Neuronal stem cell (in vitro differentiated cells): ENCODE measurements at regions not wholly inside any gene's neighbourhood (a gene's known extent, or its start where the extent isn't known, plus 50 kb on each side); places are given as distances from the start of the nearest gene placed in this dataset.
A peak's percentile ranks its signal among the peaks of the same experiment; 100 is the strongest.

ENCODE experiments used
- DNase-seq: peaks from one replicate; pipeline ENCODE4 v3.0.0-alpha.2; 2013; ENCODE audit warnings: low spot score
- H2AFZ ChIP-seq: one replicate; pipeline ENCODE4 v1.6.1; 2013; ENCODE audit warnings: mild to moderate bottlenecking, low read length, inconsistent platforms
- H2AK5ac ChIP-seq: 2 replicates; pipeline ENCODE4 v1.6.1; 2013; ENCODE audit warnings: low read depth, mild to moderate bottlenecking, inconsistent platforms, low read length, moderate library complexity, mixed read lengths
- H2BK120ac ChIP-seq: 2 replicates; pipeline ENCODE4 v1.6.1; 2013; ENCODE audit warnings: low read depth, mild to moderate bottlenecking, inconsistent platforms, low read length, moderate library complexity, mixed read lengths
- H2BK12ac ChIP-seq: one replicate; pipeline ENCODE4 v1.6.1; 2013; ENCODE audit warnings: low read length, inconsistent platforms
- H2BK15ac ChIP-seq: 2 replicates; pipeline ENCODE4 v1.6.1; 2013; ENCODE audit warnings: mild to moderate bottlenecking, low read length, inconsistent platforms, mixed read lengths
- H2BK5ac ChIP-seq: one replicate; pipeline ENCODE4 v1.6.1; 2013; ENCODE audit warnings: inconsistent platforms, mild to moderate bottlenecking, low read length, moderate library complexity
- H3K14ac ChIP-seq: one replicate; pipeline ENCODE4 v1.6.1; 2013; ENCODE audit warnings: low read length, inconsistent platforms
- H3K18ac ChIP-seq: 2 replicates; pipeline ENCODE4 v1.6.1; 2013; ENCODE audit warnings: low read length, inconsistent platforms
- H3K23ac ChIP-seq: 2 replicates; pipeline ENCODE4 v1.6.1; 2013; ENCODE audit warnings: low read depth, mild to moderate bottlenecking, mixed read lengths, low read length, inconsistent platforms; ENCODE audit not compliant: poor library complexity
- H3K27ac ChIP-seq: replicated peaks from 3 replicates; pipeline ENCODE4 v1.5.1; 2013; ENCODE audit warnings: low read length, inconsistent platforms
- H3K27me3 ChIP-seq, 3 experiments: 2 replicates each; pipeline ENCODE4 v1.6.1; 2013; ENCODE audit warnings: low read length in 3 of 3, mild to moderate bottlenecking in 2 of 3, inconsistent platforms in 1 of 3, low read depth in 1 of 3, mixed read lengths in 1 of 3, moderate library complexity in 1 of 3; ENCODE audit not compliant: control insufficient read depth in 3 of 3, insufficient read depth in 3 of 3
- H3K36me3 ChIP-seq, 2 donors: replicated peaks in 1 of 2; 2 replicates each; pipeline ENCODE4 v1.6.1; 2013; ENCODE audit warnings: low read length in 2 of 2; ENCODE audit not compliant: control insufficient read depth in 2 of 2, insufficient read depth in 2 of 2
- H3K4ac ChIP-seq: 2 replicates; pipeline ENCODE4 v1.6.1; 2013; ENCODE audit warnings: inconsistent platforms, mild to moderate bottlenecking, low read length, moderate library complexity
- H3K4me1 ChIP-seq, 2 donors: 1 replicate in 1 of 2; 2 replicates in 1 of 2; pipeline ENCODE4 v1.6.1; 2013; ENCODE audit warnings: low read length in 2 of 2, low read depth in 1 of 2; ENCODE audit not compliant: control insufficient read depth in 2 of 2, insufficient read depth in 1 of 2
- H3K4me2 ChIP-seq: one replicate; pipeline ENCODE4 v1.6.1; 2013; ENCODE audit warnings: mild to moderate bottlenecking, low read length, inconsistent platforms; ENCODE audit not compliant: insufficient read depth, poor library complexity, severe bottlenecking
- H3K4me3 ChIP-seq, 2 donors: 2 replicates each; pipeline ENCODE4 v1.5.1; 2013; ENCODE audit warnings: low read length in 2 of 2, mild to moderate bottlenecking in 2 of 2, inconsistent platforms in 1 of 2, moderate library complexity in 1 of 2
- H3K79me1 ChIP-seq: one replicate; pipeline ENCODE4 v1.6.1; 2013; ENCODE audit warnings: low read depth, mild to moderate bottlenecking, inconsistent platforms, low read length, moderate library complexity
- H3K9ac ChIP-seq: one replicate; pipeline ENCODE4 v1.6.1; 2013; ENCODE audit warnings: mild to moderate bottlenecking, low read depth, low read length, inconsistent platforms; ENCODE audit not compliant: poor library complexity
- H3K9me3 ChIP-seq, 2 donors: replicated peaks in 1 of 2; 2 replicates each; pipeline versions ENCODE3 to v1.6.1; 2013; ENCODE audit warnings: low read length in 2 of 2, mild to moderate bottlenecking in 2 of 2, inconsistent platforms in 1 of 2, low read depth in 1 of 2, mixed read lengths in 1 of 2, moderate library complexity in 1 of 2; ENCODE audit not compliant: control insufficient read depth in 2 of 2, insufficient read depth in 1 of 2
- H4K8ac ChIP-seq: one replicate; pipeline ENCODE4 v1.6.1; 2013; ENCODE audit warnings: low read depth, mild to moderate bottlenecking, inconsistent platforms, low read length, moderate library complexity
- H4K91ac ChIP-seq: one replicate; pipeline ENCODE4 v1.6.1; 2013; ENCODE audit warnings: low read length, low read depth, mild to moderate bottlenecking, inconsistent platforms; ENCODE audit not compliant: poor library complexity
- WGBS, 2 donors: extraction: QIAGEN DNeasy Blood & Tissue Kit; methylation state at CpG; one replicate each; pipeline ENCODE4 v1.1.7; 2013; ENCODE audit warnings: missing lambda C conversion rate in 2 of 2, mixed read lengths in 1 of 2; ENCODE audit not compliant: insufficient read length in 2 of 2, insufficient replicate concordance in 1 of 2; ENCODE audit errors: extremely low coverage in 2 of 2; 5-methylcytosine and 5-hydroxymethylcytosine counted together

DNA sequence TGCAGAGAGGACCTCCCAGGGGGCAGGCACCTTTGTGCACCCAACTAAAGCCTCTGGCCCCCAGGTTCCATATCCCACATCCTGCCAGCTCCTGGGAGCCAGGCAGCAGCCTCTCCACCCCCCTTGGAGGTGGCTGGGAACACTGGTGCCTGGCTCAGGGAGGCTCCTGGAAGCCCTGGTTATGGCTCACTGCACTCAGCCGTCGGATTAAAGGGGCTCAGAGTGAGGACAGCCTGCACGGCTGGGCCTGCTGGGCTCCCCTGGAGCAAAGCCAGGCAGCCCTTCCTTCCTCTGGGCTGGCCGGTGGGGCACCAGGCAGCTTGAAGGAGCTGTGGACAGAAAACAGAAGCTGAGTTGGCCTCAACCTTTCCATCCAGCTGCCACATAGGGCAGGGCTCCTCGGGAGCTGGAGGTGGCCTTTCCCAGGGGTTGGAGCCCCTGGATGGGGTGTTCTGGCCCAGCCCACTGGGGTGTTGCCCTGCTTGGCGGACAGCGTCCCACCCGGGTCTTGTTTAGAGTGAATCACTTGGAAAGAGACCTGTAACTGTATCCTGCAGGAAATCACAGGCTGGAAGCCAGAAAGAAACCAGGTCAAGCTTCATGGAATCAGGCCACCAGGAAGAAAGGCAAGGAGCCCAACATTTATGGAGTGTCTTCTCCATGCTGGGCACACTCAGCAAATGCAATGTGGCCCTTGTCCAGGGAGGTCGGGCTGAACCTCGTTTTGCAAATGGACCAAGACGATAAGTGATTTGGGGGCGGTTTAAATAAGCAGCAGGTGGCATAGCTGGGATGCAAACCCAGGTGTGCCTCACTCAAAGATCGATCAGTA lies 253.3 kb downstream of the SOX9 start:
- Histone ChIP-seq H3K27me3 (no peaks in the 10 kb centered on the region), H2AFZ (no peak overlapping the region), H3K23ac (no peak overlapping the region), H3K4ac (peak overlapping the region; percentile 5), H3K18ac (peak overlapping the region; percentile 77), H2BK120ac (peak overlapping the region; percentile 38), H4K91ac (no peak overlapping the region), H3K9me3 (no peaks in the 10 kb centered on the region), H2BK12ac (no peak overlapping the region), H4K8ac (no peak overlapping the region), H2BK5ac (no peak overlapping the region), H3K79me1 (no peaks in the 10 kb centered on the region), H2AK5ac (peak overlapping the region; percentile 61), H3K4me3 (no peak overlapping the region), H3K36me3 (no peaks in the 10 kb centered on the region), H3K14ac (no peak overlapping the region), H3K27ac (no peak overlapping the region), H3K9ac (no peak overlapping the region), H3K4me2 (no peak overlapping the region), H2BK15ac (peak overlapping the region; percentile 70), H3K4me1 (peaks cover 0 to 17% of the 10 kb centered on the region in 2 donors)
- no CpG with 5 or more reads among the region's 13 CpGs for WGBS, 2 donors
- DNase-seq = no peak

DNA sequence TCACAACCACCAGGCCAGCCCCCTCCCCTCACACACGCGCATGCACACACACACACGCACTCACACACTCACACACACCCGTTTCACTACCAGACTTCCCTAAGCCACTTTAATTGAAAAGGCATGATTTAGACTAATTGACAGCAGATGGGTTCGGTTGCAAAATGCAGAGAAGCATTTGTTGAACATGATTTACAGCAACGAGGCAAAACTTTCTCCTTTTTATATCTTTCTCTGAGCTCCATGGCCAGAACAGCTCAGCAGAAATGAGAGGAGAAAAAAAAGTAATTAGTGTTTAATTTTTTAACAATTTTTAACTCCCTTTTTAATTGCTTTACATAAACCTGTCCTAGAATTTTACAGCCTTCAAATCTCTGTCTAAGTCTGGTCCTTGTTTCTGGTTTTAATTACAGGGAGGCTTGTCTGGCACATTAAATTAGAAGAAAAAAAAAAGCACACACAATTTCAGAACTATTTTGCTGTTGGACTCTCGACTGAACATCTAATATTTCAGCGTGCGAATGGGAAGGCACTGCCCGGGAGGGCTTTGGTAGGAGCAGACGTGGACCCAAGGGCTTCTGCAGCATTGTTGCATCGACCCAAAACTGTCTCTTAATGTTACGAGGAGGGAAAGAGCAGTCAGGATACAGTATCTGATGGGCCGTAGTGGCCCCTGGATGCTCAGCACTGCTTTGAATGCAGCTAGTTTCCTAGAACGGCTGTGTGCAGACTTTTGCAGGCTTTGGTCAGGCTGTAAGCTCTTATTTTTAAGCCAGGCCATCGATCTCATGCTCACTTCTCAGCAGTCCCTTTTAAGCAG lies 255.9 kb downstream of the SOX9 start:
- H2BK15ac ChIP-seq = peak overlapping the region; percentile 1
- H3K36me3 ChIP-seq = no peaks in the 10 kb centered on the region
- no peak overlapping the region for H3K4me3 ChIP-seq
- no peak overlapping the region for H4K8ac ChIP-seq
- H3K9ac ChIP-seq = no peak overlapping the region
- no peak overlapping the region for H2BK12ac ChIP-seq
- H3K4me2 ChIP-seq = no peak overlapping the region
- DNase-seq = no peak
- H3K4me1 ChIP-seq = peaks cover 0 to 27% of the 10 kb centered on the region in 2 donors
- H3K9me3 ChIP-seq = no peaks in the 10 kb centered on the region
- H2BK5ac ChIP-seq = no peak overlapping the region
- no CpG with 5 or more reads among the region's 16 CpGs for WGBS, 2 donors
- H3K23ac ChIP-seq = no peak overlapping the region
- no peaks in the 10 kb centered on the region for H3K79me1 ChIP-seq
- H2AFZ ChIP-seq = no peak overlapping the region
- H3K27me3 ChIP-seq = no peaks in the 10 kb centered on the region
- peak overlapping the region; percentile 56 for H2AK5ac ChIP-seq
- peak overlapping the region; percentile 29 for H3K18ac ChIP-seq
- no peak overlapping the region for H2BK120ac ChIP-seq
- no peak overlapping the region for H3K4ac ChIP-seq
- H4K91ac ChIP-seq = no peak overlapping the region
- H3K14ac ChIP-seq = no peak overlapping the region
- H3K27ac ChIP-seq = no peak overlapping the region

DNA sequence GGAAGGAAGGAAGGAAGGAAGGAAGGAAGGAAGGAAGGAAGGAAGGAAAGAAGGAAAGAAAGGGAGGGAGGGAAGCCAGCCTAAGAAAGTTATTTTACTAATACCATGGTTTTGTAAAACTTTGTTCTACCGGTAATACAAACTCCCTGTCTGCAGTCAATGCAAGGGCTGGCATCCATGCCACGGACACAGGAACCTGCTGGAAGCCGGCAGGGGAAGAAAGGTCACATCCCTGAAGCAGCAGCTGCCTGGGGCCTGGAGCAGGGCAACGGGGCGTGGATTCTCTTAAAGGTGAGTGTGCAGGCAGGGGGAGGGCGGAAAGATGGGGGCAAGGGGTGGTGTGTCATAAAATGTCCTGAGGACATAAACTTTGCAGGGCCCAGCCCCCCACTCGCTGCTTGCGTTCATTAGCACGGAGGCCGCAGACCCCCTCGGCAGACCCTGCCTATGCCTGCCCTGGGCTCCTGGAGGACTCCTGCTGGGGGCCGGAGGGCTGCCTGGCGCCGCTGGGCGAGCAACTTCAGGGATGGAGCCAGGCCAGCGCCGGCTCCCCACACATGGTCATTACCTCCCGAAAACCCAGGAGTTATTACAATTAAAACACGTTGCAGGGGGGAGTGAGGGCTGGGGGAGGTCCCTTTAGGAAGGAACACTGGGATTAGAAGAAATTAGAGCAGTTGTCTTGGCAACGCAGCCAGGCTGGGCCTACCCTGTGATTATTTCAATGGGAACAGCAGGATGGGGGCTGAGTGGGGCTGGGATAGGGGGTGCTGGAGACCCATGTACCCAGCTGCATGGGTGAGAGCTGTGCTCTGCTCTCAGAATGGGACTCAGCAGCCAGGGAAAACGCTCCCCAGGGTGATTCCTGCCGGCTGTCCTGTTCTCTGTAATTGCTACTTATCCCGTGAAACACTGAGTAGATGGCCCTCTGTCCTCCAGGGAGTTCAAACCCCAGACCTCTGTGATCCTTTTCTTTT lies 257.9 kb downstream of the SOX9 start:
- no peak overlapping the region for H3K4me3 ChIP-seq
- no peak overlapping the region for H3K23ac ChIP-seq
- no peak overlapping the region for H3K4me2 ChIP-seq
- H3K14ac ChIP-seq = no peak overlapping the region
- peak overlapping the region; percentile 47 for H2AFZ ChIP-seq
- peaks cover 0 to 37% of the 10 kb centered on the region in 2 donors for H3K4me1 ChIP-seq
- H3K27ac ChIP-seq = no peak overlapping the region
- no peaks in the 10 kb centered on the region for H3K36me3 ChIP-seq
- H3K4ac ChIP-seq = no peak overlapping the region
- no peaks in the 10 kb centered on the region for H3K9me3 ChIP-seq
- peak overlapping the region; percentile 58 for H2BK5ac ChIP-seq
- no peak overlapping the region for H2BK120ac ChIP-seq
- WGBS, 2 donors = no CpG with 5 or more reads among the region's 23 CpGs
- H3K18ac ChIP-seq = peak overlapping the region; percentile 68
- no peaks in the 10 kb centered on the region for H3K79me1 ChIP-seq
- peak overlapping the region; percentile 66 for H2BK12ac ChIP-seq
- no peak overlapping the region for H4K91ac ChIP-seq
- no peaks in the 10 kb centered on the region for H3K27me3 ChIP-seq
- peak overlapping the region; percentile 42 for H2AK5ac ChIP-seq
- H4K8ac ChIP-seq = peak overlapping the region; percentile 7
- H2BK15ac ChIP-seq = peak overlapping the region; percentile 39
- no peak overlapping the region for H3K9ac ChIP-seq
- no peak for DNase-seq
